ENCODE measurements at regions not wholly inside any gene's neighbourhood (a gene's known extent, or its start where the extent isn't known, plus 50 kb on each side); places are given as distances from the start of the nearest gene placed in this dataset.

- Histone ChIP-seq H3K27ac (ENCODE audit: low read depth, low read length) (no peak overlapping the region), H2AFZ (ENCODE audit: low read length, unreplicated experiment) (no peak overlapping the region), H3K4me1 (ENCODE audit: control insufficient read depth, insufficient read depth, low read length, unreplicated experiment) (no peaks in the 10 kb centered on the region), H3K79me2 (ENCODE audit: control insufficient read depth, insufficient read depth, low read length, unreplicated experiment) (no peaks in the 10 kb centered on the region), H3K27me3 (ENCODE audit: insufficient read depth, low read length) (peaks cover 10% of the 10 kb centered on the region; the same call in 1 of the 2 replicates), H3K36me3 (ENCODE audit: insufficient read depth, low read length) (no peaks in the 10 kb centered on the region), H3K4me3 (ENCODE audit: low read depth, low read length) (no peak overlapping the region)
Observed at GRCh38 chr1:87242445-87243185, 86.1 kb upstream of the LMO4 start.

GRCh38 chr1:87243573-87243972 lies 85.1 kb upstream of the LMO4 start:
- Histone ChIP-seq H3K36me3 (ENCODE audit: insufficient read depth, low read length) (no peaks in the 10 kb centered on the region), H2AFZ (ENCODE audit: low read length, unreplicated experiment) (no peak overlapping the region), H3K4me1 (ENCODE audit: control insufficient read depth, insufficient read depth, low read length, unreplicated experiment) (no peaks in the 10 kb centered on the region), H3K27me3 (ENCODE audit: insufficient read depth, low read length) (peaks cover 10% of the 10 kb centered on the region; the same call in 1 of the 2 replicates), H3K27ac (ENCODE audit: low read depth, low read length) (no peak overlapping the region), H3K79me2 (ENCODE audit: control insufficient read depth, insufficient read depth, low read length, unreplicated experiment) (no peaks in the 10 kb centered on the region), H3K4me3 (ENCODE audit: low read depth, low read length) (no peak overlapping the region)

- H3K79me2 ChIP-seq (ENCODE audit: control insufficient read depth, insufficient read depth, low read length, unreplicated experiment): no peaks in the 10 kb centered on the region
- H2AFZ ChIP-seq (ENCODE audit: low read length, unreplicated experiment): no peak overlapping the region
- peaks cover 5% of the 10 kb centered on the region; the same call in 1 of the 2 replicates for H3K27me3 ChIP-seq (ENCODE audit: insufficient read depth, low read length)
- no peaks in the 10 kb centered on the region for H3K36me3 ChIP-seq (ENCODE audit: insufficient read depth, low read length)
- H3K4me3 ChIP-seq (ENCODE audit: low read depth, low read length): no peak overlapping the region
- H3K27ac ChIP-seq (ENCODE audit: low read depth, low read length): no peak overlapping the region
- no peaks in the 10 kb centered on the region for H3K4me1 ChIP-seq (ENCODE audit: control insufficient read depth, insufficient read depth, low read length, unreplicated experiment)
Observed at GRCh38 chr1:87246436-87246835, 82.2 kb upstream of the LMO4 start.

- no peaks in the 10 kb centered on the region for H3K79me2 ChIP-seq (ENCODE audit: control insufficient read depth, insufficient read depth, low read length, unreplicated experiment)
- no peaks in the 10 kb centered on the region for H3K36me3 ChIP-seq (ENCODE audit: insufficient read depth, low read length)
- no peak overlapping the region for H3K27ac ChIP-seq (ENCODE audit: low read depth, low read length)
- H3K27me3 ChIP-seq (ENCODE audit: insufficient read depth, low read length): peaks cover 12% of the 10 kb centered on the region
- H3K4me3 ChIP-seq (ENCODE audit: low read depth, low read length): no peak overlapping the region
- H3K4me1 ChIP-seq (ENCODE audit: control insufficient read depth, insufficient read depth, low read length, unreplicated experiment): no peaks in the 10 kb centered on the region
- no peak overlapping the region for H2AFZ ChIP-seq (ENCODE audit: low read length, unreplicated experiment)
Observed at GRCh38 chr1:87249803-87250202, 78.9 kb upstream of the LMO4 start.

- Histone ChIP-seq H3K4me1 (ENCODE audit: control insufficient read depth, insufficient read depth, low read length, unreplicated experiment) (no peaks in the 10 kb centered on the region), H3K79me2 (ENCODE audit: control insufficient read depth, insufficient read depth, low read length, unreplicated experiment) (no peaks in the 10 kb centered on the region), H3K27ac (ENCODE audit: low read depth, low read length) (no peak overlapping the region), H2AFZ (ENCODE audit: low read length, unreplicated experiment) (no peak overlapping the region), H3K4me3 (ENCODE audit: low read depth, low read length) (no peak overlapping the region), H3K27me3 (ENCODE audit: insufficient read depth, low read length) (peaks cover 18% of the 10 kb centered on the region), H3K36me3 (ENCODE audit: insufficient read depth, low read length) (no peaks in the 10 kb centered on the region)
Observed at GRCh38 chr1:87250336-87250735, 78.3 kb upstream of the LMO4 start.

- H3K79me2 ChIP-seq (ENCODE audit: control insufficient read depth, insufficient read depth, low read length, unreplicated experiment): no peaks in the 10 kb centered on the region
- H3K4me1 ChIP-seq (ENCODE audit: control insufficient read depth, insufficient read depth, low read length, unreplicated experiment): no peaks in the 10 kb centered on the region
- no peak overlapping the region for H3K4me3 ChIP-seq (ENCODE audit: low read depth, low read length)
- no peak overlapping the region for H3K27ac ChIP-seq (ENCODE audit: low read depth, low read length)
- no peaks in the 10 kb centered on the region for H3K36me3 ChIP-seq (ENCODE audit: insufficient read depth, low read length)
- H2AFZ ChIP-seq (ENCODE audit: low read length, unreplicated experiment): no peak overlapping the region
- peaks cover 29% of the 10 kb centered on the region for H3K27me3 ChIP-seq (ENCODE audit: insufficient read depth, low read length)
Observed at GRCh38 chr1:87252406-87252805, 76.3 kb upstream of the LMO4 start.

GRCh38 chr1:87262688-87263087 lies 66.0 kb upstream of the LMO4 start:
- Histone ChIP-seq H3K36me3 (ENCODE audit: insufficient read depth, low read length) (no peaks in the 10 kb centered on the region), H3K27ac (ENCODE audit: low read depth, low read length) (no peak overlapping the region), H3K27me3 (ENCODE audit: insufficient read depth, low read length) (peaks cover 69% of the 10 kb centered on the region), H3K4me3 (ENCODE audit: low read depth, low read length) (no peak overlapping the region), H3K79me2 (ENCODE audit: control insufficient read depth, insufficient read depth, low read length, unreplicated experiment) (no peaks in the 10 kb centered on the region), H3K4me1 (ENCODE audit: control insufficient read depth, insufficient read depth, low read length, unreplicated experiment) (no peaks in the 10 kb centered on the region), H2AFZ (ENCODE audit: low read length, unreplicated experiment) (no peak overlapping the region)

GRCh38 chr1:87263281-87263680 lies 65.4 kb upstream of the LMO4 start:
- no peaks in the 10 kb centered on the region for H3K4me1 ChIP-seq (ENCODE audit: control insufficient read depth, insufficient read depth, low read length, unreplicated experiment)
- no peaks in the 10 kb centered on the region for H3K79me2 ChIP-seq (ENCODE audit: control insufficient read depth, insufficient read depth, low read length, unreplicated experiment)
- H2AFZ ChIP-seq (ENCODE audit: low read length, unreplicated experiment): no peak overlapping the region
- H3K27me3 ChIP-seq (ENCODE audit: insufficient read depth, low read length): peaks cover 72% of the 10 kb centered on the region
- no peaks in the 10 kb centered on the region for H3K36me3 ChIP-seq (ENCODE audit: insufficient read depth, low read length)
- no peak overlapping the region for H3K27ac ChIP-seq (ENCODE audit: low read depth, low read length)
- H3K4me3 ChIP-seq (ENCODE audit: low read depth, low read length): no peak overlapping the region

- Histone ChIP-seq H2AFZ (ENCODE audit: low read length, unreplicated experiment) (no peak overlapping the region), H3K79me2 (ENCODE audit: control insufficient read depth, insufficient read depth, low read length, unreplicated experiment) (no peaks in the 10 kb centered on the region), H3K36me3 (ENCODE audit: insufficient read depth, low read length) (no peaks in the 10 kb centered on the region), H3K27me3 (ENCODE audit: insufficient read depth, low read length) (peaks cover 72% of the 10 kb centered on the region), H3K4me3 (ENCODE audit: low read depth, low read length) (no peak overlapping the region), H3K27ac (ENCODE audit: low read depth, low read length) (no peak overlapping the region), H3K4me1 (ENCODE audit: control insufficient read depth, insufficient read depth, low read length, unreplicated experiment) (no peaks in the 10 kb centered on the region)
Observed at GRCh38 chr1:87263785-87264184, 64.9 kb upstream of the LMO4 start.

GRCh38 chr1:87264976-87265375 lies 63.7 kb upstream of the LMO4 start:
- H2AFZ ChIP-seq (ENCODE audit: low read length, unreplicated experiment): no peak overlapping the region
- H3K27ac ChIP-seq (ENCODE audit: low read depth, low read length): no peak overlapping the region
- no peaks in the 10 kb centered on the region for H3K79me2 ChIP-seq (ENCODE audit: control insufficient read depth, insufficient read depth, low read length, unreplicated experiment)
- no peak overlapping the region for H3K4me3 ChIP-seq (ENCODE audit: low read depth, low read length)
- H3K4me1 ChIP-seq (ENCODE audit: control insufficient read depth, insufficient read depth, low read length, unreplicated experiment): no peaks in the 10 kb centered on the region
- peaks cover 71% of the 10 kb centered on the region for H3K27me3 ChIP-seq (ENCODE audit: insufficient read depth, low read length)
- no peaks in the 10 kb centered on the region for H3K36me3 ChIP-seq (ENCODE audit: insufficient read depth, low read length)

GRCh38 chr1:87265786-87266185 lies 62.9 kb upstream of the LMO4 start:
- Histone ChIP-seq H3K79me2 (ENCODE audit: control insufficient read depth, insufficient read depth, low read length, unreplicated experiment) (no peaks in the 10 kb centered on the region), H2AFZ (ENCODE audit: low read length, unreplicated experiment) (no peak overlapping the region), H3K4me1 (ENCODE audit: control insufficient read depth, insufficient read depth, low read length, unreplicated experiment) (no peaks in the 10 kb centered on the region)

More at GRCh38 chr1:87265786-87266185, 62.9 kb upstream of the LMO4 start:
- H3K4me3 ChIP-seq (ENCODE audit: low read depth, low read length): no peak overlapping the region
- H3K36me3 ChIP-seq (ENCODE audit: insufficient read depth, low read length): no peaks in the 10 kb centered on the region
- no peak overlapping the region for H3K27ac ChIP-seq (ENCODE audit: low read depth, low read length)
- H3K27me3 ChIP-seq (ENCODE audit: insufficient read depth, low read length): peaks cover 64% of the 10 kb centered on the region

Data from ACC112 (cell line).